CD14-positive monocyte (primary cell): ENCODE measurements at regions not wholly inside any gene's neighbourhood (a gene's known extent, or its start where the extent isn't known, plus 50 kb on each side); places are given as distances from the start of the nearest gene placed in this dataset.

Source experiments
- DNase-seq, 3 donors: peaks; one replicate each; pipeline ENCODE4 v3.0.0-alpha.2; 2011 to 2022
- H2AFZ ChIP-seq: 2 replicates; pipeline ENCODE4 v1.6.0; 2012; ENCODE audit warnings: mild to moderate bottlenecking, low read depth, low read length, inconsistent platforms; ENCODE audit not compliant: insufficient read depth, poor library complexity, severe bottlenecking
- H3K27ac ChIP-seq, 2 donors: 1 replicate in 1 of 2; 2 replicates in 1 of 2; pipeline ENCODE4 v1.5.1; 2012 to 2013; ENCODE audit warnings: low read length in 2 of 2, control low read depth in 1 of 2, inconsistent platforms in 1 of 2, low read depth in 1 of 2, mild to moderate bottlenecking in 1 of 2
- H3K27me3 ChIP-seq, 2 donors: one replicate each; pipeline versions ENCODE4 v1.6.0 to v1.6.1; 2011 to 2013; ENCODE audit warnings: low read length in 2 of 2; ENCODE audit not compliant: control insufficient read depth in 2 of 2, insufficient read depth in 2 of 2
- H3K36me3 ChIP-seq, 2 donors: replicated peaks in 1 of 2; 1 replicate in 1 of 2; 2 replicates in 1 of 2; pipeline versions ENCODE4 v1.5.1 to v1.6.1; 2012 to 2013; ENCODE audit warnings: low read length in 2 of 2, control low read depth in 1 of 2, inconsistent platforms in 1 of 2, mild to moderate bottlenecking in 1 of 2; ENCODE audit not compliant: insufficient read depth in 2 of 2, control insufficient read depth in 1 of 2
- H3K4me1 ChIP-seq, 2 donors: 1 replicate in 1 of 2; 2 replicates in 1 of 2; pipeline versions ENCODE4 v1.5.1 to v1.6.1; 2012 to 2013; ENCODE audit warnings: low read length in 2 of 2, control low read depth in 1 of 2, inconsistent platforms in 1 of 2, mild to moderate bottlenecking in 1 of 2, moderate library complexity in 1 of 2; ENCODE audit not compliant: insufficient read depth in 2 of 2, control insufficient read depth in 1 of 2
- H3K4me2 ChIP-seq: replicated peaks from 2 replicates; pipeline ENCODE3; 2012; ENCODE audit warnings: low read length, moderate library complexity, mild to moderate bottlenecking; ENCODE audit not compliant: poor library complexity, severe bottlenecking; ENCODE audit errors: extremely low read depth
- H3K4me3 ChIP-seq, 3 experiments: fragments of 200-600 bp in 1 of 3; sonication (generic) in 1 of 3; replicated peaks in 1 of 3; 1 replicate in 2 of 3; 2 replicates in 1 of 3; pipeline ENCODE4 v1.5.1; 2011 to 2013; ENCODE audit warnings: low read length in 3 of 3, mild to moderate bottlenecking in 3 of 3, control low read depth in 2 of 3, low read depth in 2 of 3, inconsistent platforms in 1 of 3, moderate library complexity in 1 of 3
- H3K79me2 ChIP-seq: 2 replicates; pipeline ENCODE4 v1.6.0; 2012; ENCODE audit warnings: mild to moderate bottlenecking, control low read depth, inconsistent platforms, low read length, moderate library complexity; ENCODE audit not compliant: insufficient read depth
- H3K9ac ChIP-seq: 2 replicates; pipeline ENCODE4 v1.6.0; 2017; ENCODE audit warnings: low read length, mild to moderate bottlenecking; ENCODE audit not compliant: insufficient read depth, poor library complexity, severe bottlenecking
- H3K9me3 ChIP-seq, 2 donors: replicated peaks in 1 of 2; 1 replicate in 1 of 2; 2 replicates in 1 of 2; pipeline versions ENCODE4 v1.5.1 to v1.6.1; 2012 to 2013; ENCODE audit warnings: low read length in 2 of 2, control low read depth in 1 of 2; ENCODE audit not compliant: control insufficient read depth in 1 of 2, insufficient read depth in 1 of 2
- H4K20me1 ChIP-seq: 2 replicates; pipeline ENCODE4 v1.6.0; 2012; ENCODE audit warnings: mild to moderate bottlenecking, low read length, control low read depth, moderate library complexity; ENCODE audit not compliant: insufficient read depth
- H3K27ac Mint-ChIP-seq, 7 donors: one replicate each; pipeline ENCODE4 v1.8.0; 2020; ENCODE audit warnings: mild to moderate bottlenecking in 7 of 7, mixed read lengths in 7 of 7, moderate library complexity in 6 of 7, inconsistent platforms in 2 of 7
- H3K27me3 Mint-ChIP-seq, 3 donors: one replicate each; pipeline ENCODE4 v1.8.0; 2021 to 2022; ENCODE audit warnings: low read depth in 3 of 3, mild to moderate bottlenecking in 3 of 3, mixed read lengths in 3 of 3, moderate library complexity in 3 of 3, inconsistent platforms in 1 of 3
- H3K36me3 Mint-ChIP-seq, 2 donors: one replicate each; pipeline ENCODE4 v1.8.0; 2020; ENCODE audit warnings: mixed read lengths in 2 of 2, inconsistent platforms in 1 of 2, mild to moderate bottlenecking in 1 of 2
- H3K4me1 Mint-ChIP-seq: one replicate; pipeline ENCODE4 v1.8.0; 2020; ENCODE audit warnings: mild to moderate bottlenecking, mixed read lengths
- H3K4me3 Mint-ChIP-seq, 2 donors: one replicate each; pipeline ENCODE4 v1.8.0; 2020; ENCODE audit warnings: mild to moderate bottlenecking in 2 of 2, mixed read lengths in 2 of 2, moderate library complexity in 1 of 2
- H3K9me3 Mint-ChIP-seq, 7 donors: one replicate each; pipeline ENCODE4 v1.8.0; 2020 to 2022; ENCODE audit warnings: mixed read lengths in 7 of 7, mild to moderate bottlenecking in 6 of 7, moderate library complexity in 6 of 7, inconsistent platforms in 2 of 7
- whole genome bisulfite sequencing: methylation state at CpG from one replicate; pipeline ENCODE4 v1.1.5; 2013; ENCODE audit warnings: missing lambda C conversion rate; ENCODE audit not compliant: insufficient coverage; 5-methylcytosine and 5-hydroxymethylcytosine counted together
- intact Hi-C, 2 donors: fragments of 100-400 bp; cut with micrococcal nuclease; formaldehyde crosslinking; loops; one replicate each; pipeline versions ENCODE4 v1.15.0 to v1.15.1; 2023
- TF ChIP-seq, protein P1 (sequence below): fragments of 200-600 bp; IDR thresholded peaks from one replicate; pipeline ENCODE4 v1.8.0; 2022; ENCODE audit warnings: antibody characterized with exemption, mild to moderate bottlenecking

DNA sequence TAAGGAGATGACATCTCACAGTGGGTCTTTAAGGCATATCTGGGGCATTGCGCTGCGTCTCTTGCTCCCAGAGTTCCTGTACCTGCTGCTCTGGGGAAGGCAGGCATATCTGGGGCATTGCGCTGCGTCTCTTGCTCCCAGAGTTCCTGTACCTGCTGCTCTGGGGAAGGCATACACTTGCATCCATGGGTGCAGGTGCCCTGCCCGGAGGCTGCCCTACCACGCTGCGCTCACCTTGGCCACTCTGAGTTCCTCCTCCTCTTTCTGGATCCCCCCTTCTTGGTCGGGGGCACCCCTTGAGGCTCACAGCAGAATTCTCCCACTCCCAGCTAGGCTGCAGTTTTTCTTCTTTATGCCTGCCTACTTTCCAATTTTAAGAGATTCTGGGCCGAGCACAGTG lies 60.9 kb upstream of the TMTC4 start:
- H3K27ac Mint-ChIP-seq = no peak overlapping the region
- Histone ChIP-seq H3K27me3 (no peaks in the 10 kb centered on the region), H3K9ac (no peak overlapping the region), H3K4me1 (no peaks in the 10 kb centered on the region), H2AFZ (no peak overlapping the region), H3K9me3 (peaks cover 0 to 8% of the 10 kb centered on the region in 2 donors), H3K4me2 (no peak overlapping the region), H3K79me2 (no peaks in the 10 kb centered on the region), H3K27ac (no peak overlapping the region), H3K36me3 (no peaks in the 10 kb centered on the region), H4K20me1 (no peaks in the 10 kb centered on the region), H3K4me3 (no peak overlapping the region)
- DNase-seq = no peak
- H3K4me1 Mint-ChIP-seq = peaks cover 2% of the 10 kb centered on the region
- H3K4me3 Mint-ChIP-seq = no peak overlapping the region
- TF ChIP-seq, protein P1, sequence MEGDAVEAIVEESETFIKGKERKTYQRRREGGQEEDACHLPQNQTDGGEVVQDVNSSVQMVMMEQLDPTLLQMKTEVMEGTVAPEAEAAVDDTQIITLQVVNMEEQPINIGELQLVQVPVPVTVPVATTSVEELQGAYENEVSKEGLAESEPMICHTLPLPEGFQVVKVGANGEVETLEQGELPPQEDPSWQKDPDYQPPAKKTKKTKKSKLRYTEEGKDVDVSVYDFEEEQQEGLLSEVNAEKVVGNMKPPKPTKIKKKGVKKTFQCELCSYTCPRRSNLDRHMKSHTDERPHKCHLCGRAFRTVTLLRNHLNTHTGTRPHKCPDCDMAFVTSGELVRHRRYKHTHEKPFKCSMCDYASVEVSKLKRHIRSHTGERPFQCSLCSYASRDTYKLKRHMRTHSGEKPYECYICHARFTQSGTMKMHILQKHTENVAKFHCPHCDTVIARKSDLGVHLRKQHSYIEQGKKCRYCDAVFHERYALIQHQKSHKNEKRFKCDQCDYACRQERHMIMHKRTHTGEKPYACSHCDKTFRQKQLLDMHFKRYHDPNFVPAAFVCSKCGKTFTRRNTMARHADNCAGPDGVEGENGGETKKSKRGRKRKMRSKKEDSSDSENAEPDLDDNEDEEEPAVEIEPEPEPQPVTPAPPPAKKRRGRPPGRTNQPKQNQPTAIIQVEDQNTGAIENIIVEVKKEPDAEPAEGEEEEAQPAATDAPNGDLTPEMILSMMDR = no peak
- peaks cover 4 to 20% (median 12%) of the 10 kb centered on the region in 7 donors for H3K9me3 Mint-ChIP-seq
- intact Hi-C loops = no loop called here
- peaks cover 0 to 10% (median 2%) of the 10 kb centered on the region in 3 donors for H3K27me3 Mint-ChIP-seq
- WGBS = 93% methylated on average over 9 of the region's 9 CpGs
- no peaks in the 10 kb centered on the region for H3K36me3 Mint-ChIP-seq

DNA sequence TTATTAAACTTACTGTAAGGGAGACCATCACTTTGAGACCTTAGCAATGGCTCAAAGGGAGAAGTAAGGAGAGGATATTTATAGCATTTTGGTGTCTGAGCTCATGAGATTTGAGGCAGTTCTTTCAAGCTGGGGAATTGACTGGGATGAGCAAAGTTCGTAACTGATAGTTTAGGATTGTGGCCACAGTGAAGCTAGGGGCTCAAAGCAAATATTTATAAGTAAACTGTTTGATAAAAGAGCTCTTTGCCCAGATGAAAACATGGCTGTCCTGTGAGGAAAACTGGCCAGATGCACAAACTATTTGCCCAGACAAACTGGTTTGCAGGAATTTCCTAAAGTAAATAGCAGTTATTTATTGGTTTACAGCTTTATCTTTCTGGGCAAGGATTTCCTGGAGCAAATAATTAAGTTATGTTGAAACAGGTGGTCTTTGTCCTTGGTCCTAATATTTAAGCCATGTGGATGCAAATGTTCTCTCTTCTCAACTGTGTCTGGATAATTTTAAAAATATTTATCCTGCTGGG lies 59.7 kb upstream of the TMTC4 start:
- Mint-ChIP-seq H3K9me3 (peaks cover 4 to 20% (median 13%) of the 10 kb centered on the region in 7 donors), H3K36me3 (no peaks in the 10 kb centered on the region), H3K27me3 (peaks cover 0 to 10% (median 2%) of the 10 kb centered on the region in 3 donors), H3K27ac (no peak overlapping the region), H3K4me3 (no peak overlapping the region), H3K4me1 (peaks cover 2% of the 10 kb centered on the region)
- H3K9me3 ChIP-seq = peaks cover 0 to 8% of the 10 kb centered on the region in 2 donors
- no peak overlapping the region for H3K4me3 ChIP-seq
- TF ChIP-seq, protein P1 = no peak
- no peak overlapping the region for H3K4me2 ChIP-seq
- no peaks in the 10 kb centered on the region for H3K27me3 ChIP-seq
- no peak overlapping the region for H3K9ac ChIP-seq
- 75% methylated on average over 1 of the region's 1 CpG for WGBS
- intact Hi-C loops = no loop called here
- H3K79me2 ChIP-seq = no peaks in the 10 kb centered on the region
- no peak for DNase-seq
- H3K36me3 ChIP-seq = no peaks in the 10 kb centered on the region
- H4K20me1 ChIP-seq = no peaks in the 10 kb centered on the region
- no peak overlapping the region for H2AFZ ChIP-seq
- H3K4me1 ChIP-seq = no peaks in the 10 kb centered on the region
- H3K27ac ChIP-seq = no peak overlapping the region
